Fibroblast of lung (primary cell): ENCODE measurements at regions not wholly inside any gene's neighbourhood (a gene's known extent, or its start where the extent isn't known, plus 50 kb on each side); places are given as distances from the start of the nearest gene placed in this dataset.

Experiments used
- DNase-seq, 2 donors: peaks; one replicate each; pipeline versions ENCODE4 v3.0.0 to v3.0.0-alpha.2; 2010; ENCODE audit warnings: low read depth in 2 of 2
- H2AFZ ChIP-seq: 2 replicates; pipeline ENCODE4 v1.5.1; 2012; ENCODE audit warnings: low read length, control low read depth, inconsistent platforms
- H3K27ac ChIP-seq: 2 replicates; pipeline ENCODE4 v1.5.1; 2011; ENCODE audit warnings: low read length, control low read depth; ENCODE audit not compliant: insufficient read depth
- H3K27me3 ChIP-seq: 2 replicates; pipeline ENCODE4 v1.5.1; 2011; ENCODE audit warnings: mild to moderate bottlenecking, low read length; ENCODE audit not compliant: control insufficient read depth, insufficient read depth
- H3K36me3 ChIP-seq: 2 replicates; pipeline ENCODE4 v1.5.1; 2011; ENCODE audit warnings: low read length; ENCODE audit not compliant: control insufficient read depth, insufficient read depth
- H3K4me1 ChIP-seq: 2 replicates; pipeline ENCODE4 v1.5.1; 2011; ENCODE audit warnings: low read length; ENCODE audit not compliant: control insufficient read depth, insufficient read depth; ENCODE audit errors: extremely low read depth
- H3K4me2 ChIP-seq: 2 replicates; pipeline ENCODE4 v1.5.1; 2011; ENCODE audit warnings: low read length, control low read depth; ENCODE audit not compliant: insufficient read depth; ENCODE audit errors: extremely low read depth
- H3K4me3 ChIP-seq, 4 experiments: fragments of 200-600 bp in 1 of 4; sonication (generic) in 1 of 4; replicated peaks in 1 of 4; 2 replicates each; pipeline ENCODE4 v1.5.1; 2011 to 2016; ENCODE audit warnings: low read length in 4 of 4, low read depth in 3 of 4, mild to moderate bottlenecking in 3 of 4, control low read depth in 2 of 4, inconsistent platforms in 1 of 4, mixed read lengths in 1 of 4; ENCODE audit not compliant: insufficient read depth in 1 of 4; ENCODE audit errors: control extremely low read depth in 1 of 4
- H3K79me2 ChIP-seq: 2 replicates; pipeline ENCODE4 v1.5.1; 2012; ENCODE audit warnings: mild to moderate bottlenecking, low read length, inconsistent platforms; ENCODE audit not compliant: control insufficient read depth, insufficient read depth
- H3K9ac ChIP-seq: 2 replicates; pipeline ENCODE4 v1.5.1; 2011; ENCODE audit warnings: mild to moderate bottlenecking, low read length, control low read depth; ENCODE audit not compliant: insufficient read depth
- H3K9me3 ChIP-seq: 2 replicates; pipeline ENCODE4 v1.5.1; 2012; ENCODE audit warnings: low read depth, low read length; ENCODE audit not compliant: control insufficient read depth, insufficient read depth
- H4K20me1 ChIP-seq: 2 replicates; pipeline ENCODE4 v1.5.1; 2011; ENCODE audit warnings: low read length; ENCODE audit not compliant: control insufficient read depth, insufficient read depth; ENCODE audit errors: extremely low read depth
- CTCF ChIP-seq, 2 donors: IDR thresholded peaks in 1 of 2; conservative IDR thresholded peaks in 1 of 2; 1 replicate in 1 of 2; 2 replicates in 1 of 2; pipeline ENCODE4 v1.5.1; 2011 to 2012; ENCODE audit warnings: low read length in 2 of 2, control low read depth in 1 of 2, inconsistent platforms in 1 of 2, low read depth in 1 of 2, mild to moderate bottlenecking in 1 of 2
- EZH2 ChIP-seq: IDR thresholded peaks from 2 replicates; pipeline ENCODE4 v1.5.1; 2012; ENCODE audit warnings: low read length, control low read depth, mild to moderate bottlenecking; ENCODE audit errors: missing control alignments

GRCh38 chr4:144411119-144411518 is 234.8 kb upstream of the HHIP start:
- Histone ChIP-seq H3K79me2 (no peaks in the 10 kb centered on the region), H3K4me1 (no peaks in the 10 kb centered on the region), H2AFZ (no peak overlapping the region), H3K27ac (no peak overlapping the region), H3K4me3 (no peak overlapping the region), H3K9me3 (no peaks in the 10 kb centered on the region), H3K36me3 (no peaks in the 10 kb centered on the region), H4K20me1 (no peaks in the 10 kb centered on the region), H3K27me3 (no peaks in the 10 kb centered on the region), H3K4me2 (no peak overlapping the region), H3K9ac (no peak overlapping the region)
- TF ChIP-seq CTCF (conservative IDR thresholded peaks at IDR 0.05 in 1 of 2, IDR thresholded peaks at IDR 0.05 in 1 of 2; ENCODE audit: low read depth in 1 of 2, low read length in 2 of 2) = no peak
- no peak for TF ChIP-seq EZH2
- DNase-seq = no peak

- TF ChIP-seq CTCF (conservative IDR thresholded peaks at IDR 0.05 in 1 of 2, IDR thresholded peaks at IDR 0.05 in 1 of 2; ENCODE audit: low read depth in 1 of 2, low read length in 2 of 2) = no peak
- TF ChIP-seq EZH2 = no peak
- H3K9ac ChIP-seq = no peak overlapping the region
Measured at GRCh38 chr4:144411700-144412099, 234.3 kb upstream of the HHIP start.

GRCh38 chr4:144421056-144421455 is 224.9 kb upstream of the HHIP start:
- TF ChIP-seq EZH2 (no peak), CTCF (conservative IDR thresholded peaks at IDR 0.05 in 1 of 2, IDR thresholded peaks at IDR 0.05 in 1 of 2; ENCODE audit: low read depth in 1 of 2, low read length in 2 of 2) (no peak)
- Histone ChIP-seq H3K9me3 (no peaks in the 10 kb centered on the region), H3K4me3 (no peak overlapping the region), H3K4me1 (no peaks in the 10 kb centered on the region), H4K20me1 (no peaks in the 10 kb centered on the region), H3K4me2 (no peak overlapping the region), H3K9ac (no peak overlapping the region), H2AFZ (no peak overlapping the region), H3K27ac (no peak overlapping the region), H3K79me2 (no peaks in the 10 kb centered on the region), H3K27me3 (no peaks in the 10 kb centered on the region), H3K36me3 (no peaks in the 10 kb centered on the region)
- no peak for DNase-seq

More at GRCh38 chr4:144411700-144412099, 234.3 kb upstream of the HHIP start:
- H3K4me1 ChIP-seq = no peaks in the 10 kb centered on the region
- H3K27ac ChIP-seq = no peak overlapping the region
- no peaks in the 10 kb centered on the region for H3K79me2 ChIP-seq
- no peaks in the 10 kb centered on the region for H3K36me3 ChIP-seq
- H3K4me3 ChIP-seq = no peak overlapping the region
- no peak overlapping the region for H3K4me2 ChIP-seq
- H3K9me3 ChIP-seq = no peaks in the 10 kb centered on the region
- no peaks in the 10 kb centered on the region for H4K20me1 ChIP-seq
- no peaks in the 10 kb centered on the region for H3K27me3 ChIP-seq
- no peak for DNase-seq
- H2AFZ ChIP-seq = no peak overlapping the region
